B cell (primary cell): ENCODE measurements at regions not wholly inside any gene's neighbourhood (a gene's known extent, or its start where the extent isn't known, plus 50 kb on each side); places are given as distances from the start of the nearest gene placed in this dataset.

Experiments used
- ATAC-seq: fragments of 200-7000 bp; cut with Tn5 transposase; one replicate; pipeline ENCODE4 v1.10.0; 2021; ENCODE audit warnings: low read depth, mild to moderate bottlenecking, moderate number of reproducible peaks, moderate library complexity
- CTCF ChIA-PET: fragments of 350-600 bp; sonication (Branson Sonifier 250); formaldehyde crosslinking; loops from one replicate; lab custom pipeline; 2021; ENCODE audit warnings: antibody characterized with exemption, inconsistent platforms; lab: Charles Lee
- POLR2A ChIA-PET: fragments of 350-600 bp; sonication (Branson Sonifier 250); formaldehyde crosslinking; loops from one replicate; lab custom pipeline; 2021; ENCODE audit warnings: antibody characterized with exemption; lab: Charles Lee
- DNase-seq: peaks from one replicate; pipeline ENCODE4 v3.0.0; 2013
- H2AFZ ChIP-seq: 2 replicates; pipeline ENCODE4 v1.6.1; 2012; ENCODE audit warnings: mild to moderate bottlenecking, low read depth, low read length; ENCODE audit not compliant: insufficient read depth, poor library complexity, severe bottlenecking
- H3K27ac ChIP-seq, 2 donors: 1 replicate in 1 of 2; 2 replicates in 1 of 2; pipeline ENCODE4 v1.5.1; 2012 to 2013; ENCODE audit warnings: low read length in 2 of 2, mild to moderate bottlenecking in 2 of 2, moderate library complexity in 1 of 2
- H3K27me3 ChIP-seq, 4 experiments: fragments of 200-600 bp in 1 of 4; sonication (generic) in 1 of 4; replicated peaks in 1 of 4; 1 replicate in 2 of 4; 2 replicates in 2 of 4; pipeline versions ENCODE4 v1.6.1 to v1.7.0; 2013 to 2016; ENCODE audit warnings: low read length in 3 of 4, mild to moderate bottlenecking in 2 of 4, mixed read lengths in 1 of 4, moderate library complexity in 1 of 4; ENCODE audit not compliant: insufficient read depth in 4 of 4, control insufficient read depth in 3 of 4; ENCODE audit errors: control extremely low read depth in 1 of 4
- H3K36me3 ChIP-seq, 2 experiments: replicated peaks in 1 of 2; 1 replicate in 1 of 2; 2 replicates in 1 of 2; pipeline versions ENCODE4 v1.6.1 to v1.7.1; 2013; ENCODE audit warnings: low read length in 1 of 2; ENCODE audit not compliant: insufficient read depth in 2 of 2, control insufficient read depth in 1 of 2; ENCODE audit errors: control extremely low read depth in 1 of 2, extremely low read depth in 1 of 2
- H3K4me1 ChIP-seq, 2 donors: fragments of 200-600 bp in 1 of 2; sonication (generic) in 1 of 2; 1 replicate in 1 of 2; 2 replicates in 1 of 2; pipeline versions ENCODE4 v1.5.1 to v1.6.1; 2013 to 2017; ENCODE audit warnings: low read length in 2 of 2; ENCODE audit not compliant: control insufficient read depth in 2 of 2, insufficient read depth in 2 of 2
- H3K4me2 ChIP-seq: replicated peaks from 2 replicates; pipeline ENCODE3; 2012; ENCODE audit warnings: mild to moderate bottlenecking, low read depth, low read length; ENCODE audit not compliant: poor library complexity, severe bottlenecking
- H3K4me3 ChIP-seq, 5 experiments: fragments of 200-600 bp in 1 of 5; sonication (generic) in 1 of 5; 1 replicate in 3 of 5; 2 replicates in 2 of 5; pipeline versions ENCODE4 v1.5.1 to v1.7.0; 2011 to 2016; ENCODE audit warnings: low read length in 4 of 5, mild to moderate bottlenecking in 4 of 5, low read depth in 2 of 5, control low read depth in 1 of 5, moderate library complexity in 1 of 5; ENCODE audit not compliant: insufficient read depth in 1 of 5; ENCODE audit errors: control extremely low read depth in 1 of 5, extremely low read depth in 1 of 5
- H3K79me2 ChIP-seq: fragments of 200-600 bp; sonication (generic); one replicate; pipeline ENCODE4 v1.6.0; 2016; ENCODE audit warnings: low read length; ENCODE audit not compliant: control insufficient read depth, insufficient read depth
- H3K9ac ChIP-seq: fragments of 200-600 bp; sonication (generic); 2 replicates; pipeline ENCODE4 v1.6.1; 2017; ENCODE audit warnings: mild to moderate bottlenecking, low read length, moderate library complexity
- H3K9me3 ChIP-seq, 3 donors: one replicate each; pipeline versions ENCODE4 v1.6.1 to v1.7.1; 2013; ENCODE audit warnings: low read length in 2 of 3; ENCODE audit not compliant: control insufficient read depth in 2 of 3, insufficient read depth in 1 of 3; ENCODE audit errors: control extremely low read depth in 1 of 3
- H4K20me1 ChIP-seq: 2 replicates; pipeline ENCODE4 v1.6.0; 2012; ENCODE audit warnings: mild to moderate bottlenecking, low read length; ENCODE audit not compliant: insufficient read depth, control insufficient read depth, poor library complexity, severe bottlenecking
- H3K27ac Mint-ChIP-seq: one replicate; pipeline ENCODE4 v1.8.0; 2021; ENCODE audit warnings: mixed read lengths
- H3K27me3 Mint-ChIP-seq: one replicate; pipeline ENCODE4 v1.8.0; 2021; ENCODE audit warnings: mixed read lengths
- H3K4me1 Mint-ChIP-seq: one replicate; pipeline ENCODE4 v1.8.0; 2021; ENCODE audit warnings: mixed read lengths
- H3K4me3 Mint-ChIP-seq: one replicate; pipeline ENCODE4 v1.8.0; 2021; ENCODE audit warnings: mixed read lengths
- H3K9me3 Mint-ChIP-seq: one replicate; pipeline ENCODE4 v1.8.0; 2022; ENCODE audit warnings: mixed read lengths; ENCODE audit not compliant: insufficient read depth
- CTCF ChIP-seq: fragments of 200-600 bp; IDR thresholded peaks from one replicate; pipeline ENCODE4 v1.8.0; 2022; ENCODE audit warnings: antibody characterized with exemption, mild to moderate bottlenecking
- EZH2 ChIP-seq: IDR thresholded peaks from 2 replicates; pipeline ENCODE4 v1.6.1; 2012; ENCODE audit warnings: borderline replicate concordance, low read depth, mild to moderate bottlenecking, moderate library complexity, low read length; ENCODE audit not compliant: insufficient read depth, poor library complexity, severe bottlenecking
- WGBS: methylation state at CpG from one replicate; pipeline ENCODE4 v1.1.5; 2013; ENCODE audit warnings: missing lambda C conversion rate; ENCODE audit not compliant: insufficient coverage; 5-methylcytosine and 5-hydroxymethylcytosine counted together
- intact Hi-C: fragments of 100-400 bp; cut with micrococcal nuclease; formaldehyde crosslinking; loops from one replicate; pipeline ENCODE4 v1.10.0; 2022

DNA sequence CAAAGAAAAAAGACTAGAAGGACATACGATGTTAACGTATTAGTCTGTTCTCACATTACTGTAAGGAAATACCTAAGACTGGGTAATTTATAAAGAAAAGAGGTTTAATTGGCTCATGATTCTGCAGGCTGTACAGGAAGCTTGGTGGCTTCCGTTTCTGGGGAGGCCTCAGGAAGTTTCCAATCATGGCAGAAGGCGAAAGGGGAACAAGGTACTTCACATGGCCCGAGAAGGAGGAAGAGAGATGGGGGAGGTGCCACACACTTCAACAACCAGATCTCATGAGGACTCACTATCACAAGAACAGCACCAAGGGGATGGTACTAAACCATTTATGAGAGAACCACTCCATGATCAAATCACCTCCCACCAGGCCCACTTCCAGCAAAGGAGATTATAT lies 110.1 kb downstream of the CARTPT start:
- H3K27ac ChIP-seq = no peak overlapping the region
- H3K4me3 ChIP-seq = no peak overlapping the region
- peaks cover 3 to 25% (median 23%) of the 10 kb centered on the region in 3 donors for H3K9me3 ChIP-seq
- WGBS = 22% methylated on average over 1 of the region's 5 CpGs
- H3K4me3 Mint-ChIP-seq = no peak overlapping the region
- no peak for TF ChIP-seq EZH2
- no peak for TF ChIP-seq CTCF
- no peaks in the 10 kb centered on the region for H3K27me3 ChIP-seq
- H3K9ac ChIP-seq = no peak overlapping the region
- H3K9me3 Mint-ChIP-seq = peaks cover 9% of the 10 kb centered on the region
- no peak overlapping the region for H3K4me2 ChIP-seq
- no peak for DNase-seq
- no peaks in the 10 kb centered on the region for H3K4me1 ChIP-seq
- no peak overlapping the region for H2AFZ ChIP-seq
- no peaks in the 10 kb centered on the region for H4K20me1 ChIP-seq
- peak overlapping the region; percentile 20 for H3K27ac Mint-ChIP-seq
- no peak for ATAC-seq
- POLR2A ChIA-PET = no interaction called here
- intact Hi-C loops = no loop called here
- CTCF ChIA-PET = no interaction called here
- peaks cover 7% of the 10 kb centered on the region for H3K27me3 Mint-ChIP-seq
- H3K4me1 Mint-ChIP-seq = peaks cover 4% of the 10 kb centered on the region
- no peaks in the 10 kb centered on the region for H3K36me3 ChIP-seq
- H3K79me2 ChIP-seq = no peaks in the 10 kb centered on the region

DNA sequence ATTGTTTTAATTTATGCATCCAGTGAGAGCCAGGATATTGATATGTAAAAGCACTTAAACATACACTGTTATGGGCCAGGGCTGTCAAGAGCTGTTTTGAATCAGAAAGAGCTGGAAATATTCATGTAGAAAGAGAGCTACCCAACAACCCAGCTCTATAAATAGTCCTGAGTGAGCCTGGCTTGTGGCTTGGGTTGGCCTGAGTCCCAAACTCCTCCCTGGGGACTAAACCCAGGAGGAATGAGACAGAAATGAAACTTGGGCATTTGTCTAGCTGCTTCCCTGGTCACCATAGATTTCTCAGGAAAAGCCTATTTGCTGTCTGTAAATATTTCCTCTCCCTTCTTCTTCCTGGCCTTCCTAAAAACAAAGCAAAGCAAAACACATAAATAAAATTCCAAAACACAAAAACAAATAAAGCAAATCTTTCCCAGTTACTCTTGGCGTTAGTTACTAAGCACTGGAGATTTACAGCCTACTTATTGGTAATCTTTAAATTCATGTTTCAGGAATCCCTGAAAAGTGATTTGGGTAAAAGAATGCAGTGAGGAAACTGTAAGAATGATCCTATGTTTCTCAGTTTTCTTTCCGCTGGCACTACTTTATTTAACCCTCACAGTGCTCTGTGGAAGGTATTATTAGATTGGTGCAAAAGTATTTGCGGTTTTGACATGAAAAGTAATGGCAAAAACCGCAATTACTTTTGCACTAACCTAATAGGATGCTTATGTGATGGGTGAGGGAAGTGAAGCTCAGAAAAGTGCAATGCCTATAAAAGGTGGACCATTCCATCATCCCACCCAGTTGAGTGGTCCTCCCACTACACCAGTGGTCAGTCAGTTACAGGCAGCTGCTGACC lies 111.8 kb downstream of the CARTPT start:
- no peak overlapping the region for H3K4me2 ChIP-seq

More for the DNA sequence above, 111.8 kb downstream of the CARTPT start:
- Mint-ChIP-seq H3K4me3 (no peak overlapping the region), H3K27ac (no peak overlapping the region), H3K27me3 (peaks cover 7% of the 10 kb centered on the region), H3K9me3 (peaks cover 7% of the 10 kb centered on the region), H3K4me1 (peaks cover 4% of the 10 kb centered on the region)
- H3K4me3 ChIP-seq = no peak overlapping the region
- intact Hi-C loops = no loop called here
- ATAC-seq (no peak), DNase-seq (no peak)
- no peak overlapping the region for H2AFZ ChIP-seq
- ChIA-PET CTCF (no interaction called here), POLR2A (no interaction called here)
- H3K27me3 ChIP-seq = no peaks in the 10 kb centered on the region
- no CpG with 5 or more reads among the region's 4 CpGs for WGBS
- H3K9ac ChIP-seq = no peak overlapping the region
- H4K20me1 ChIP-seq = no peaks in the 10 kb centered on the region
- no peak overlapping the region for H3K27ac ChIP-seq
- H3K79me2 ChIP-seq = no peaks in the 10 kb centered on the region
- H3K9me3 ChIP-seq = peaks cover 3 to 22% (median 15%) of the 10 kb centered on the region in 3 donors
- TF ChIP-seq EZH2 = no peak
- no peak for TF ChIP-seq CTCF
- H3K36me3 ChIP-seq = no peaks in the 10 kb centered on the region
- no peaks in the 10 kb centered on the region for H3K4me1 ChIP-seq
